Heart left ventricle (tissue), 16 donors: ENCODE measurements at regions not wholly inside any gene's neighbourhood (a gene's known extent, or its start where the extent isn't known, plus 50 kb on each side); places are given as distances from the start of the nearest gene placed in this dataset.

ENCODE experiments used
- ATAC-seq, 4 donors: fragments of 200-7000 bp; cut with Tn5 transposase; one replicate each; pipeline ENCODE4 v1.9.1; 2020 to 2022; ENCODE audit warnings: moderate library complexity in 4 of 4, mild to moderate bottlenecking in 3 of 4, moderate number of reproducible peaks in 1 of 4
- DNase-seq, 5 donors: peaks; one replicate each; pipeline ENCODE4 v3.0.0-alpha.2; 2020
- H3K27ac ChIP-seq, 12 donors: fragments of 200-600 bp; sonication (generic) in 4 of 12; one replicate each; pipeline versions ENCODE4 v1.5.0 to v1.8.0; 2016 to 2022; ENCODE audit warnings: mild to moderate bottlenecking in 2 of 12
- H3K27me3 ChIP-seq, 9 donors: fragments of 200-600 bp; sonication (generic) in 2 of 9; one replicate each; pipeline versions ENCODE4 v1.5.1 to v1.8.0; 2016 to 2022; ENCODE audit warnings: mild to moderate bottlenecking in 3 of 9
- H3K36me3 ChIP-seq, 9 donors: fragments of 200-600 bp; sonication (generic) in 2 of 9; one replicate each; pipeline versions ENCODE4 v1.5.0 to v1.8.0; 2018 to 2022; ENCODE audit warnings: mild to moderate bottlenecking in 2 of 9
- H3K4me1 ChIP-seq, 12 donors: fragments of 200-600 bp; sonication (generic) in 4 of 12; one replicate each; pipeline versions ENCODE4 v1.5.0 to v1.8.0; 2016 to 2022; ENCODE audit warnings: mild to moderate bottlenecking in 3 of 12
- H3K4me3 ChIP-seq, 12 donors: fragments of 200-600 bp; sonication (generic) in 4 of 12; one replicate each; pipeline versions ENCODE4 v1.5.0 to v1.8.0; 2017 to 2022; ENCODE audit warnings: mild to moderate bottlenecking in 9 of 12, moderate library complexity in 4 of 12
- H3K9me3 ChIP-seq, 12 donors: fragments of 200-600 bp; sonication (generic) in 4 of 12; one replicate each; pipeline versions ENCODE4 v1.5.0 to v1.8.0; 2016 to 2022; ENCODE audit warnings: mild to moderate bottlenecking in 1 of 12
- CTCF ChIP-seq, 12 donors: fragments of 200-600 bp; sonication (generic) in 4 of 12; IDR thresholded peaks; one replicate each; pipeline versions ENCODE4 v1.5.0 to v1.8.0; 2018 to 2022; ENCODE audit warnings: antibody characterized with exemption in 12 of 12, mild to moderate bottlenecking in 5 of 12
- POLR2A ChIP-seq, 2 donors: fragments of 450-650 bp; IDR thresholded peaks; one replicate each; pipeline ENCODE4 v1.6.1; 2017; ENCODE audit warnings: antibody characterized with exemption in 2 of 2, mild to moderate bottlenecking in 2 of 2, moderate library complexity in 2 of 2
- WGBS, 4 donors: extraction: QIAGEN DNeasy Blood & Tissue Kit in 2 of 4; methylation state at CpG; one replicate each; pipeline versions ENCODE4 v1.1.5 to v1.1.7; 2013 to 2018; 5-methylcytosine and 5-hydroxymethylcytosine counted together
- intact Hi-C, 10 donors: fragments of 100-400 bp; cut with DNase I; formaldehyde crosslinking; loops; one replicate each; pipeline versions ENCODE4 v1.11.1 to v1.14.2; 2022
- donor health status: ischemic (EF 13 %, LVEDD 7.1; RV severe dilation, severe dysfunction).
- donor health status: healthy with polysubstance abuse.
- donor health status: DM: no; HTN: yes; CAD: no.
- donor health status: DM: no; HTN: no; CAD: no.
- donor health status: ischemic (EF 25% LVEDD 6.9; RV normal size, moderate dysfunction).
- donor health status: ischemic (EF 25% LVEDD 5.7; RV mildly dilated, moderate dysfunction).
- donor health status: healthy.
- donor health status: DM: yes; HTN: yes; CAD: no.
- donor health status: ischemic (EF 35%, LVEDD 5.7; RV mildly dilated, moderate dysfunction).
- donor health status: nonischemic (EF 11% LVEDD 7.7; RV severe dilation, severe dysfunction).
- donor health status: DM: yes; HTN: yes; CAD: no.
- donor health status: PGD.
- donor health status: ischemic (EF 29% LVEDD 5.4; RV normal size, mild dysfunction).
- donor health status: nonischemic (EF 23%, LVEDD 6.1; RV moderate dilation, normal function).

GRCh38 chr2:126795656-126796055 is 103.0 kb upstream of the TEX51 start:
- H3K9me3 ChIP-seq = no peaks in the 10 kb centered on the region
- H3K36me3 ChIP-seq = no peaks in the 10 kb centered on the region
- peaks cover 0 to 28% (median 7%) of the 10 kb centered on the region in 9 donors for H3K27me3 ChIP-seq
- H3K4me3 ChIP-seq = no peak overlapping the region
- no peak overlapping the region for H3K27ac ChIP-seq
- no peak for ATAC-seq
- WGBS, 4 donors = 77 to 80% (median 79%) methylated on average over 8 of the region's 8 CpGs
- no peak for TF ChIP-seq CTCF (IDR thresholded peaks at IDR 0.05)
- no peak for TF ChIP-seq POLR2A (IDR thresholded peaks at IDR 0.05)
- no peak for DNase-seq
- no peaks in the 10 kb centered on the region for H3K4me1 ChIP-seq
- intact Hi-C loops = loop anchor here in 1 of 10 donors (10.0 kb wide), 1 partner anchor 89 kb away; no protein-coding TSS in a partner anchor

- 87 to 93% (median 89%) methylated on average over 14 of the region's 14 CpGs for WGBS, 4 donors
- intact Hi-C loops = loop anchor here in 1 of 10 donors (10.0 kb wide), 1 partner anchor 88 kb away; no protein-coding TSS in a partner anchor
- H3K27me3 ChIP-seq = peaks cover 0 to 22% (median 5%) of the 10 kb centered on the region in 9 donors
- ATAC-seq (no peak), DNase-seq (no peak)
- H3K4me3 ChIP-seq = no peak overlapping the region
- no peaks in the 10 kb centered on the region for H3K9me3 ChIP-seq
- H3K36me3 ChIP-seq = no peaks in the 10 kb centered on the region
- no peak overlapping the region for H3K27ac ChIP-seq
- TF ChIP-seq CTCF (IDR thresholded peaks at IDR 0.05) (no peak), POLR2A (IDR thresholded peaks at IDR 0.05) (no peak)
- no peaks in the 10 kb centered on the region for H3K4me1 ChIP-seq
These were observed 101.6 kb upstream of the TEX51 start for GRCh38 chr2:126796931-126797621.

GRCh38 chr2:126797622-126798275 is 100.9 kb upstream of the TEX51 start:
- no peaks in the 10 kb centered on the region for H3K4me1 ChIP-seq
- no peaks in the 10 kb centered on the region for H3K9me3 ChIP-seq
- ATAC-seq (peak in 1 of 4 donors; percentile 27), DNase-seq (peak in 1 of 5 donors; percentile 3)
- H3K36me3 ChIP-seq = no peaks in the 10 kb centered on the region
- H3K4me3 ChIP-seq = no peak overlapping the region
- H3K27me3 ChIP-seq = peaks cover 0 to 15% (median 0%) of the 10 kb centered on the region in 9 donors
- intact Hi-C loops = loop anchor here in 1 of 10 donors (10.0 kb wide), 1 partner anchor 87 kb away; no protein-coding TSS in a partner anchor
- H3K27ac ChIP-seq = no peak overlapping the region
- 76 to 90% (median 82%) methylated on average over 7 to 13 of the region's 13 CpGs for WGBS, 4 donors
- no peak for TF ChIP-seq CTCF (IDR thresholded peaks at IDR 0.05)
